Right ventricle myocardium superior (tissue), 1 donor: ENCODE measurements at regions not wholly inside any gene's neighbourhood (a gene's known extent, or its start where the extent isn't known, plus 50 kb on each side); places are given as distances from the start of the nearest gene placed in this dataset.

Source experiments
- ATAC-seq: fragments of 200-7000 bp; cut with Tn5 transposase; one replicate; pipeline ENCODE4 v1.9.1; 2020; ENCODE audit warnings: mild to moderate bottlenecking; ENCODE audit not compliant: poor library complexity
- DNase-seq: peaks from one replicate; pipeline ENCODE4 v3.0.0-alpha.2; 2020
- intact Hi-C: fragments of 100-400 bp; cut with DNase I; formaldehyde crosslinking; loops from one replicate; pipeline ENCODE4 v1.11.2; 2022
- donor health status: DM: no; HTN: yes; CAD: no; lungs with severe emphysema.

- ATAC-seq, result no peak
- no peak for DNase-seq
- intact Hi-C loops, result no loop called here
These were observed 110.8 kb upstream of the ERCC6L2 start for GRCh38 chr9:95764533-95765319.

GRCh38 chr9:95763983-95764382, 111.5 kb upstream of the ERCC6L2 start:
- no peak for DNase-seq
- no peak for ATAC-seq
- intact Hi-C loops, result no loop called here

GRCh38 chr9:95763006-95763405, 112.5 kb upstream of the ERCC6L2 start:
- intact Hi-C loops, result no loop called here
- no peak for ATAC-seq
- DNase-seq, result no peak

GRCh38 chr9:95762322-95762721, 113.2 kb upstream of the ERCC6L2 start:
- no peak for ATAC-seq
- no peak for DNase-seq
- intact Hi-C loops, result no loop called here

- ATAC-seq (no peak), DNase-seq (no peak)
- intact Hi-C loops, result no loop called here
These were observed 114.7 kb upstream of the ERCC6L2 start for GRCh38 chr9:95760791-95761190.

- intact Hi-C loops, result no loop called here
- no peak for DNase-seq
- ATAC-seq, result no peak
These were observed 118.1 kb upstream of the ERCC6L2 start for GRCh38 chr9:95757439-95757838.

GRCh38 chr9:95756986-95757385, 118.5 kb upstream of the ERCC6L2 start:
- ATAC-seq (peak; percentile 70), DNase-seq (no peak)
- intact Hi-C loops, result no loop called here

- no peak for ATAC-seq
- no peak for DNase-seq
- intact Hi-C loops, result no loop called here
These were observed 119.4 kb upstream of the ERCC6L2 start for GRCh38 chr9:95756101-95756500.

GRCh38 chr9:95755421-95755730, 120.1 kb upstream of the ERCC6L2 start:
- ATAC-seq, result no peak
- no peak for DNase-seq
- intact Hi-C loops, result no loop called here

GRCh38 chr9:95754533-95755420, 120.7 kb upstream of the ERCC6L2 start:
- intact Hi-C loops, result no loop called here
- ATAC-seq, result no peak
- no peak for DNase-seq

- peak; percentile 76 for ATAC-seq
- DNase-seq, result peak; percentile 58
- intact Hi-C loops, result no loop called here
These were observed 121.6 kb upstream of the ERCC6L2 start for GRCh38 chr9:95753762-95754465.

GRCh38 chr9:95752129-95752731, 123.3 kb upstream of the ERCC6L2 start:
- ATAC-seq, result no peak
- DNase-seq, result no peak
- intact Hi-C loops, result no loop called here

GRCh38 chr9:95751520-95751790, 124.0 kb upstream of the ERCC6L2 start:
- ATAC-seq (no peak), DNase-seq (no peak)
- intact Hi-C loops, result no loop called here

GRCh38 chr9:95750725-95751519, 124.6 kb upstream of the ERCC6L2 start:
- intact Hi-C loops, result no loop called here
- ATAC-seq (no peak), DNase-seq (no peak)

- ATAC-seq (no peak), DNase-seq (no peak)
- intact Hi-C loops, result no loop called here
These were observed 126.0 kb upstream of the ERCC6L2 start for GRCh38 chr9:95749493-95749892.

- no peak for ATAC-seq
- intact Hi-C loops, result no loop called here
- DNase-seq, result no peak
These were observed 128.9 kb upstream of the ERCC6L2 start for GRCh38 chr9:95746408-95747180.

- no peak for DNase-seq
- no peak for ATAC-seq
- intact Hi-C loops, result no loop called here
These were observed 132.7 kb upstream of the ERCC6L2 start for GRCh38 chr9:95742821-95743220.

- no peak for ATAC-seq
- DNase-seq, result no peak
- intact Hi-C loops, result no loop called here
These were observed 133.9 kb upstream of the ERCC6L2 start for GRCh38 chr9:95741631-95742030.
